H1 (cell line): ENCODE measurements at regions not wholly inside any gene's neighbourhood (a gene's known extent, or its start where the extent isn't known, plus 50 kb on each side); places are given as distances from the start of the nearest gene placed in this dataset.

Source experiments
- CTCF ChIA-PET: fragments of 300-600 bp; sonication (Branson Sonifier 250); formaldehyde crosslinking; loops from one replicate; lab custom pipeline; 2021; ENCODE audit not compliant: partially characterized antibody; lab: Charles Lee
- POLR2A ChIA-PET: fragments of 300-600 bp; sonication (Branson Sonifier 250); formaldehyde crosslinking; loops from one replicate; lab custom pipeline; 2021; ENCODE audit warnings: inconsistent platforms; ENCODE audit not compliant: partially characterized antibody; lab: Charles Lee
- DNase-seq, 2 experiments: peaks; one replicate each; pipeline versions ENCODE4 v3.0.0 to v3.0.0-alpha.2; 2010 to 2022; ENCODE audit warnings: low spot score in 2 of 2, low read depth in 1 of 2, mixed read lengths in 1 of 2
- FAIRE-seq: peaks from 2 replicates; lab custom pipeline; 2011; peaks lifted over from hg19 to GRCh38; lab: Jason Lieb, UNC
- H2AFZ ChIP-seq: 2 replicates; pipeline ENCODE4 v1.8.1; 2012; ENCODE audit warnings: low read length, inconsistent platforms
- H2AK5ac ChIP-seq: 2 replicates; pipeline ENCODE4 v1.6.1; 2013; ENCODE audit warnings: low read depth, low read length
- H2BK120ac ChIP-seq: replicated peaks from 2 replicates; pipeline ENCODE3; 2013; ENCODE audit warnings: low read depth, low read length, inconsistent platforms
- H2BK12ac ChIP-seq: 2 replicates; pipeline ENCODE4 v1.6.1; 2013; ENCODE audit warnings: low read depth, low read length
- H2BK15ac ChIP-seq: 2 replicates; pipeline ENCODE4 v1.6.1; 2013; ENCODE audit warnings: low read length
- H2BK20ac ChIP-seq: 2 replicates; pipeline ENCODE4 v1.6.1; 2013; ENCODE audit warnings: low read length
- H2BK5ac ChIP-seq: 2 replicates; pipeline ENCODE4 v1.6.1; 2013; ENCODE audit warnings: low read depth, low read length
- H3K14ac ChIP-seq: 2 replicates; pipeline ENCODE4 v1.6.1; 2013; ENCODE audit warnings: inconsistent platforms; ENCODE audit not compliant: insufficient read length
- H3K18ac ChIP-seq: 2 replicates; pipeline ENCODE4 v1.6.1; 2013; ENCODE audit warnings: low read length; ENCODE audit errors: extremely low read depth
- H3K23ac ChIP-seq: 2 replicates; pipeline ENCODE4 v1.6.1; 2013; ENCODE audit warnings: inconsistent platforms; ENCODE audit not compliant: insufficient read length
- H3K23me2 ChIP-seq: 2 replicates; pipeline ENCODE4 v1.6.1; 2013; ENCODE audit warnings: low read depth, low read length
- H3K27ac ChIP-seq: 2 replicates; pipeline ENCODE4 v1.6.1; 2011; ENCODE audit warnings: low read depth, low read length, inconsistent platforms
- H3K27me3 ChIP-seq, 4 experiments: replicated peaks in 1 of 4; 1 replicate in 1 of 4; 2 replicates in 3 of 4; pipeline versions ENCODE4 v1.6.1 to v1.8.1; 2011 to 2013; ENCODE audit warnings: low read length in 3 of 4, mild to moderate bottlenecking in 3 of 4, inconsistent platforms in 2 of 4, mixed read lengths in 2 of 4, moderate library complexity in 1 of 4; ENCODE audit not compliant: control insufficient read depth in 3 of 4, insufficient read depth in 3 of 4; ENCODE audit errors: extremely low read depth in 1 of 4
- H3K36me3 ChIP-seq, 4 experiments: 2 replicates each; pipeline versions ENCODE4 v1.6.1 to v1.8.1; 2011 to 2013; ENCODE audit warnings: mild to moderate bottlenecking in 4 of 4, low read length in 3 of 4, moderate library complexity in 2 of 4, control low read depth in 1 of 4, inconsistent platforms in 1 of 4; ENCODE audit not compliant: insufficient read depth in 4 of 4, control insufficient read depth in 2 of 4
- H3K4ac ChIP-seq: replicated peaks from 2 replicates; pipeline ENCODE3; 2013; ENCODE audit warnings: low read length, low read depth, mixed read lengths, inconsistent platforms; ENCODE audit not compliant: insufficient read length
- H3K4me1 ChIP-seq, 4 experiments: replicated peaks in 1 of 4; 1 replicate in 1 of 4; 2 replicates in 3 of 4; pipeline versions ENCODE4 v1.6.1 to v1.8.1; 2011 to 2013; ENCODE audit warnings: low read length in 3 of 4, inconsistent platforms in 2 of 4, mixed read lengths in 1 of 4; ENCODE audit not compliant: insufficient read depth in 4 of 4, control insufficient read depth in 3 of 4
- H3K4me2 ChIP-seq, 2 experiments: 2 replicates each; pipeline versions ENCODE4 v1.6.1 to v1.8.1; 2011 to 2013; ENCODE audit warnings: low read depth in 2 of 2, low read length in 2 of 2, control low read depth in 1 of 2, inconsistent platforms in 1 of 2, mild to moderate bottlenecking in 1 of 2; ENCODE audit not compliant: insufficient read depth in 1 of 2
- H3K4me3 ChIP-seq, 4 experiments: fragments of 200-600, 300-600 bp in 1 of 4; sonication (generic), shearing (Covaris generic), sonication (Bioruptor Twin) in 1 of 4; 2 replicates each; pipeline versions ENCODE4 v1.5.1 to v1.8.1; 2011 to 2016; ENCODE audit warnings: low read length in 4 of 4, low read depth in 3 of 4, control low read depth in 2 of 4, inconsistent platforms in 2 of 4, mild to moderate bottlenecking in 2 of 4, mixed read lengths in 1 of 4, moderate library complexity in 1 of 4; ENCODE audit not compliant: insufficient read depth in 2 of 4; ENCODE audit errors: extremely low read depth in 1 of 4
- H3K56ac ChIP-seq: replicated peaks from 2 replicates; pipeline ENCODE3; 2013; ENCODE audit warnings: low read depth, mild to moderate bottlenecking, mixed read lengths, low read length, inconsistent platforms; ENCODE audit not compliant: insufficient read length
- H3K79me1 ChIP-seq: 2 replicates; pipeline ENCODE4 v1.6.1; 2013; ENCODE audit warnings: low read depth, low read length, control low read depth
- H3K79me2 ChIP-seq, 2 experiments: 2 replicates each; pipeline versions ENCODE4 v1.6.1 to v1.8.1; 2012 to 2013; ENCODE audit warnings: low read length in 2 of 2, mild to moderate bottlenecking in 2 of 2, inconsistent platforms in 1 of 2; ENCODE audit not compliant: insufficient read depth in 2 of 2, control insufficient read depth in 1 of 2
- H3K9ac ChIP-seq, 4 experiments: replicated peaks in 1 of 4; 1 replicate in 1 of 4; 2 replicates in 3 of 4; pipeline versions ENCODE4 v1.6.1 to v1.8.1; 2011 to 2013; ENCODE audit warnings: low read depth in 3 of 4, low read length in 3 of 4, control low read depth in 2 of 4, mild to moderate bottlenecking in 2 of 4, moderate library complexity in 2 of 4, inconsistent platforms in 1 of 4; ENCODE audit errors: extremely low read depth in 1 of 4
- H3K9me3 ChIP-seq, 2 experiments: 2 replicates each; pipeline versions ENCODE4 v1.6.1 to v1.8.1; 2012 to 2013; ENCODE audit warnings: mild to moderate bottlenecking in 2 of 2, moderate library complexity in 2 of 2, control low read depth in 1 of 2, inconsistent platforms in 1 of 2, low read depth in 1 of 2, low read length in 1 of 2, mixed read lengths in 1 of 2; ENCODE audit not compliant: insufficient read depth in 2 of 2
- H4K20me1 ChIP-seq, 2 experiments: replicated peaks in 1 of 2; 2 replicates each; pipeline versions ENCODE3 to v1.8.1; 2011 to 2013; ENCODE audit warnings: inconsistent platforms in 2 of 2, low read length in 2 of 2, mild to moderate bottlenecking in 1 of 2; ENCODE audit not compliant: insufficient read depth in 2 of 2, control insufficient read depth in 1 of 2
- H4K5ac ChIP-seq: 2 replicates; pipeline ENCODE4 v1.6.1; 2013; ENCODE audit warnings: low read length, low read depth, mixed read lengths, inconsistent platforms; ENCODE audit not compliant: insufficient read length
- H4K8ac ChIP-seq: 2 replicates; pipeline ENCODE4 v1.8.0; 2013; ENCODE audit warnings: mild to moderate bottlenecking, moderate library complexity, low read length, inconsistent platforms; ENCODE audit not compliant: insufficient read depth; ENCODE audit errors: extremely low read depth
- H4K91ac ChIP-seq: replicated peaks from 2 replicates; pipeline ENCODE3; 2013; ENCODE audit warnings: low read length, mixed read lengths, inconsistent platforms; ENCODE audit not compliant: insufficient read length
- CBX5 ChIP-seq: fragments of 300-800, 300-1000 bp; sonication (generic); IDR thresholded peaks from 2 replicates; pipeline ENCODE4 v1.7.1; 2016; ENCODE audit warnings: antibody characterized with exemption, low read length, low read depth
- CBX8 ChIP-seq: fragments of 300-800, 300-1000 bp; sonication (generic); IDR thresholded peaks from 2 replicates; pipeline ENCODE4 v1.7.1; 2016; ENCODE audit warnings: low read depth, low read length, borderline replicate concordance
- CHD1 ChIP-seq: IDR thresholded peaks from 2 replicates; pipeline ENCODE4 v1.6.1; 2012; ENCODE audit warnings: low read depth, low read length, improper control_type of control experiment
- E2F6 ChIP-seq: IDR thresholded peaks from 2 replicates; pipeline ENCODE4 v1.6.1; 2012; ENCODE audit warnings: inconsistent platforms
- GABPA ChIP-seq: IDR thresholded peaks from 2 replicates; pipeline ENCODE4 v1.6.1; 2011; ENCODE audit warnings: mild to moderate bottlenecking, low read length, moderate library complexity, borderline replicate concordance; ENCODE audit not compliant: insufficient read depth
- GTF2F1 ChIP-seq: IDR thresholded peaks from 2 replicates; pipeline ENCODE4 v1.6.1; 2012; ENCODE audit warnings: low read depth, low read length, improper control_type of control experiment, borderline replicate concordance
- HDAC6 ChIP-seq: IDR thresholded peaks from one replicate; pipeline ENCODE4 v1.7.1; 2012; ENCODE audit warnings: low read depth, mild to moderate bottlenecking, inconsistent platforms, low read length, moderate library complexity
- JUND ChIP-seq: IDR thresholded peaks from 2 replicates; pipeline ENCODE4 v1.6.1; 2011; ENCODE audit warnings: mild to moderate bottlenecking, improper control_type of control experiment, low read length
- KDM4A ChIP-seq: IDR thresholded peaks from one replicate; pipeline ENCODE4 v1.7.1; 2012; ENCODE audit warnings: low read depth, mild to moderate bottlenecking, moderate library complexity, low read length, inconsistent platforms; ENCODE audit not compliant: severe bottlenecking
- KDM5A ChIP-seq: fragments of 200-600 bp; IDR thresholded peaks from 2 replicates; pipeline ENCODE4 v1.7.1; 2012; ENCODE audit warnings: mild to moderate bottlenecking, low read length, inconsistent platforms, mixed read lengths
- NANOG ChIP-seq: IDR thresholded peaks from 2 replicates; pipeline ENCODE4 v1.6.1; 2011; ENCODE audit warnings: low read length, low read depth, mild to moderate bottlenecking, inconsistent platforms; ENCODE audit not compliant: insufficient read depth, poor library complexity, severe bottlenecking
- POLR2A ChIP-seq, 2 experiments: IDR thresholded peaks; 1 replicate in 1 of 2; 2 replicates in 1 of 2; pipeline ENCODE4 v1.6.1; 2011; ENCODE audit warnings: low read depth in 2 of 2, low read length in 2 of 2, mild to moderate bottlenecking in 2 of 2; ENCODE audit errors: control extremely low read depth in 1 of 2
- POU5F1 ChIP-seq: IDR thresholded peaks from 2 replicates; pipeline ENCODE4 v1.6.1; 2011; ENCODE audit warnings: low read depth, mild to moderate bottlenecking, low read length, moderate library complexity
- SIRT6 ChIP-seq: IDR thresholded peaks from one replicate; pipeline ENCODE4 v1.7.1; 2012; ENCODE audit warnings: low read length, inconsistent platforms
- SP1 ChIP-seq: IDR thresholded peaks from 2 replicates; pipeline ENCODE4 v1.6.1; 2011; ENCODE audit warnings: low read depth, low read length
- SP2 ChIP-seq: IDR thresholded peaks from 2 replicates; pipeline ENCODE4 v1.6.1; 2012; ENCODE audit warnings: mild to moderate bottlenecking, low read length, inconsistent platforms
- SP4 ChIP-seq: IDR thresholded peaks from 2 replicates; pipeline ENCODE4 v1.6.1; 2012; ENCODE audit warnings: low read length, inconsistent platforms
- YY1 ChIP-seq: IDR thresholded peaks from 2 replicates; pipeline ENCODE4 v1.6.1; 2011; ENCODE audit warnings: low read depth, mild to moderate bottlenecking, low read length

GRCh38 chr1:104195395-104195794 is 445.7 kb downstream of the AMY1C start:
- Histone ChIP-seq H3K4ac (no peak overlapping the region), H2BK15ac (no peak overlapping the region), H4K20me1 (no peaks in the 10 kb centered on the region), H4K91ac (no peak overlapping the region), H3K27me3 (no peaks in the 10 kb centered on the region), H3K79me2 (no peaks in the 10 kb centered on the region), H2BK12ac (no peak overlapping the region), H3K4me1 (no peaks in the 10 kb centered on the region), H3K18ac (no peak overlapping the region), H2BK20ac (no peak overlapping the region), H2BK120ac (no peak overlapping the region), H3K79me1 (no peaks in the 10 kb centered on the region), H3K9me3 (no peaks in the 10 kb centered on the region), H3K14ac (no peak overlapping the region), H3K23ac (no peak overlapping the region), H3K36me3 (no peaks in the 10 kb centered on the region; a peak in 1 of 8 replicates), H4K8ac (no peak overlapping the region), H3K23me2 (no peaks in the 10 kb centered on the region), H2BK5ac (no peak overlapping the region), H2AK5ac (no peak overlapping the region), H3K27ac (no peak overlapping the region), H4K5ac (no peak overlapping the region), H3K9ac (no peak overlapping the region), H2AFZ (no peak overlapping the region), H3K56ac (no peak overlapping the region), H3K4me3 (no peak overlapping the region), H3K4me2 (no peak overlapping the region)
- no peak for FAIRE-seq
- DNase-seq: no peak
- CTCF ChIA-PET: interaction anchor here (0.7 kb wide), 1 partner anchor 249 kb away, joined by 3 read pairs; no protein-coding TSS in a partner anchor
- POLR2A ChIA-PET: no interaction called here
- no peak for TF ChIP-seq SP2
- no peak for TF ChIP-seq E2F6
- no peak for TF ChIP-seq CHD1
- no peak for TF ChIP-seq SIRT6
- TF ChIP-seq CBX8: no peak
- no peak for TF ChIP-seq KDM4A
- no peak for TF ChIP-seq SP4
- TF ChIP-seq SP1: no peak
- TF ChIP-seq YY1: no peak
- no peak for TF ChIP-seq GABPA
- no peak for TF ChIP-seq NANOG
- TF ChIP-seq GTF2F1: no peak
- no peak for TF ChIP-seq POU5F1
- TF ChIP-seq JUND: no peak
- TF ChIP-seq CBX5: no peak
- no peak for TF ChIP-seq POLR2A (IDR thresholded peaks at IDR 0.05; ENCODE audit: control extremely low read depth in 1 of 2, low read depth in 2 of 2, low read length in 2 of 2)
- TF ChIP-seq HDAC6: no peak
- TF ChIP-seq KDM5A: no peak
